ENCODE measurements at regions not wholly inside any gene's neighbourhood (a gene's known extent, or its start where the extent isn't known, plus 50 kb on each side); places are given as distances from the start of the nearest gene placed in this dataset.
"Not testable (repeated sequence)": the region's sequence is repeated elsewhere in the genome, so short reads cannot be mapped to it uniquely, and the experiment has no call there.

DNA sequence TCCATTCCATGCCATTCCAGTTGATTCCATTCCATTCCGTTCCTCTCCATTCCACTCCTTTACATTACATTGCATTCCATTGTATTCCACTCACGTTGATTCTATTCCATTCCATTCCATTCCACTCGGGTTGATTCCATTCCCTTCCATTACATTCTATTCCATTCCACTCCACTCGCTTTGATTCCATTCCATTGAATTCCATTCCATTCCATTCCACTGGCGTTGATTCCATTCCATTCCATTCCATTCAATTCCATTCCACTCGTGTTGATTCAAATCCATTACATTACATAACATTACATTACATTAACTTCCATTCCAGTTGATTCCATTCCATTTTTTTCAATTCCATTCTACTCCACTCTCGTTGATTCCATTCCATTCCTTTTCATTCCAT is 1142.8 kb downstream of the RPIA start:
- Histone ChIP-seq H3K27ac (ENCODE audit: low read length) (no peak overlapping the region), H2AFZ (ENCODE audit: low read depth, low read length) (no peak overlapping the region), H3K9me3 (ENCODE audit: low read length) (peaks cover 48% of the 10 kb centered on the region), H3K36me3 (ENCODE audit: insufficient read depth, low read length) (no peaks in the 10 kb centered on the region), H3K9me2 (ENCODE audit: insufficient read depth, low read length) (no peaks in the 10 kb centered on the region), H3K79me2 (replicated peaks; ENCODE audit: insufficient read depth, low read length) (no peaks in the 10 kb centered on the region), H3K9ac (ENCODE audit: low read length) (no peak overlapping the region), H4K20me1 (ENCODE audit: insufficient read depth) (no peaks in the 10 kb centered on the region), H3F3A (ENCODE audit: insufficient read depth, low read length, poor library complexity, severe bottlenecking) (no peaks in the 10 kb centered on the region), H3K27me3 (ENCODE audit: insufficient read depth, low read depth, low read length) (no peaks in the 10 kb centered on the region), H3K4me2 (ENCODE audit: low read length) (no peak overlapping the region), H3K4me3 (ENCODE audit: low read length) (no peak overlapping the region)
- TF ChIP-seq RAD21 (conservative IDR thresholded peaks at IDR 0.05), result no peak
- TF ChIP-seq, protein P1, sequence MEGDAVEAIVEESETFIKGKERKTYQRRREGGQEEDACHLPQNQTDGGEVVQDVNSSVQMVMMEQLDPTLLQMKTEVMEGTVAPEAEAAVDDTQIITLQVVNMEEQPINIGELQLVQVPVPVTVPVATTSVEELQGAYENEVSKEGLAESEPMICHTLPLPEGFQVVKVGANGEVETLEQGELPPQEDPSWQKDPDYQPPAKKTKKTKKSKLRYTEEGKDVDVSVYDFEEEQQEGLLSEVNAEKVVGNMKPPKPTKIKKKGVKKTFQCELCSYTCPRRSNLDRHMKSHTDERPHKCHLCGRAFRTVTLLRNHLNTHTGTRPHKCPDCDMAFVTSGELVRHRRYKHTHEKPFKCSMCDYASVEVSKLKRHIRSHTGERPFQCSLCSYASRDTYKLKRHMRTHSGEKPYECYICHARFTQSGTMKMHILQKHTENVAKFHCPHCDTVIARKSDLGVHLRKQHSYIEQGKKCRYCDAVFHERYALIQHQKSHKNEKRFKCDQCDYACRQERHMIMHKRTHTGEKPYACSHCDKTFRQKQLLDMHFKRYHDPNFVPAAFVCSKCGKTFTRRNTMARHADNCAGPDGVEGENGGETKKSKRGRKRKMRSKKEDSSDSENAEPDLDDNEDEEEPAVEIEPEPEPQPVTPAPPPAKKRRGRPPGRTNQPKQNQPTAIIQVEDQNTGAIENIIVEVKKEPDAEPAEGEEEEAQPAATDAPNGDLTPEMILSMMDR (IDR thresholded peaks at IDR 0.05; ENCODE audit: poor library complexity, severe bottlenecking), result no peak

DNA sequence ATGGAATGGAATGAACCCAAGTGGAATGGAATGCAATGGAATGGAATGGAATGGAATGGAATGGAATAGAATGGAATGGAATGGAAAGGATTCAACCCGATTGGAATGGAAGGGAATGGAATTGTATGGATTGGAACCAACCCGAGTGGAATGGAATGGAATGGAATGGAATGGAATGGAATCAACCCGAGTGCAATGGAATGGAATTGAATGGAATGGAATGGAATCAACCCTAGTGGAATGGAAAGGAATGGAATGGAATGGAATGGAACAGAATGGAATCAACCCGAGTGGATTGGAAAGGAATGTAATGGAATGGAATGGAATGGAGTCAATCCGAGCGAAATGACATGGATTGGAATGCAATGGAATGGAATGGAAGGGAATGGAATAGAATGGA is 1144.9 kb downstream of the RPIA start:
- not testable (repeated sequence) for H3F3A ChIP-seq (ENCODE audit: insufficient read depth, low read length, poor library complexity, severe bottlenecking); H3K79me2 ChIP-seq (replicated peaks; ENCODE audit: insufficient read depth, low read length); H3K9me2 ChIP-seq (ENCODE audit: insufficient read depth, low read length); H3K27me3 ChIP-seq (ENCODE audit: insufficient read depth, low read depth, low read length); H3K27ac ChIP-seq (ENCODE audit: low read length); H2AFZ ChIP-seq (ENCODE audit: low read depth, low read length); H3K4me2 ChIP-seq (ENCODE audit: low read length); H3K4me3 ChIP-seq (ENCODE audit: low read length); H3K36me3 ChIP-seq (ENCODE audit: insufficient read depth, low read length); H3K9ac ChIP-seq (ENCODE audit: low read length); H4K20me1 ChIP-seq (ENCODE audit: insufficient read depth)
- peaks cover 44% of the 10 kb centered on the region for H3K9me3 ChIP-seq (ENCODE audit: low read length)

DNA sequence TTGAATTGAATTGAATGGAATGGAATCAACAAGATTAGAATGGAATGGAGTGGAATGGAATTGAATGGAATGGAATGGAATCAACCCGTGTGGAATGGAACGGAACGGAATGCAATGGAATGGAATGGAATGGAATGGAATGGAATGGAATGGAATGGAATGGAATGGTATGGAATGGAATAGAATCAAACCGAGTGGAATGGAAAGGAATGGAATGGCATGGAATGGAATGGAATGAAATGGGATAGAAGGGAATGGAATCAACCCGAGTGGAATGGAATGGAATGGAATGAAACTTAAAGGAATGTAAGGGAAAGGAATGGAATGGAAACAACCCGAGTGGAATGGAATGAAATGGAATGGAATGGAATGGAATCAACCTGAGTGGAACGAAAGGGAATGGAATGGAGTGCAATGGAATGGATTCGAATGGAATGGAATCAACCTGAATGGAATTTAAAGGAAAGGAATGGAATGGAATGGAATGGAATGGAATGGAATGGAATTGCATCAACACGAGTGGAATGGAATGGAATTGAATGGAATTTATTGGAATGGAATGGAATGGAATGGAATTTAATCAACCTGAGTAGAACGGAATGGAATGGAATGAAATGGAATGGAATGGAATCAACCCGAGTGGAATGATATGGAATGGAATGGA is 1146.6 kb downstream of the RPIA start:
- TF ChIP-seq EP300 (conservative IDR thresholded peaks at IDR 0.05; ENCODE audit: poor library complexity, severe bottlenecking), result no peak
- peak; percentile 48 for TF ChIP-seq EZH2 (IDR thresholded peaks at IDR 0.05; ENCODE audit: borderline replicate concordance, insufficient read depth, low read length, poor library complexity, severe bottlenecking)
- H3F3A ChIP-seq (ENCODE audit: insufficient read depth, low read length, poor library complexity, severe bottlenecking), result no peaks in the 10 kb centered on the region
- no peak overlapping the region for H3K4me2 ChIP-seq (ENCODE audit: low read length)
- H3K27me3 ChIP-seq (ENCODE audit: insufficient read depth, low read depth, low read length), result no peaks in the 10 kb centered on the region
- no peak overlapping the region for H2AFZ ChIP-seq (ENCODE audit: low read depth, low read length)
- no peak overlapping the region for H3K27ac ChIP-seq (ENCODE audit: low read length)
- H3K79me2 ChIP-seq (replicated peaks; ENCODE audit: insufficient read depth, low read length), result no peaks in the 10 kb centered on the region
- no peak overlapping the region for H3K4me3 ChIP-seq (ENCODE audit: low read length)
- peaks cover 32% of the 10 kb centered on the region for H3K9me3 ChIP-seq (ENCODE audit: low read length)
- H3K9me2 ChIP-seq (ENCODE audit: insufficient read depth, low read length), result no peaks in the 10 kb centered on the region
- no peaks in the 10 kb centered on the region for H3K36me3 ChIP-seq (ENCODE audit: insufficient read depth, low read length)
- no peak overlapping the region for H3K9ac ChIP-seq (ENCODE audit: low read length)
- no peaks in the 10 kb centered on the region for H4K20me1 ChIP-seq (ENCODE audit: insufficient read depth)

DNA sequence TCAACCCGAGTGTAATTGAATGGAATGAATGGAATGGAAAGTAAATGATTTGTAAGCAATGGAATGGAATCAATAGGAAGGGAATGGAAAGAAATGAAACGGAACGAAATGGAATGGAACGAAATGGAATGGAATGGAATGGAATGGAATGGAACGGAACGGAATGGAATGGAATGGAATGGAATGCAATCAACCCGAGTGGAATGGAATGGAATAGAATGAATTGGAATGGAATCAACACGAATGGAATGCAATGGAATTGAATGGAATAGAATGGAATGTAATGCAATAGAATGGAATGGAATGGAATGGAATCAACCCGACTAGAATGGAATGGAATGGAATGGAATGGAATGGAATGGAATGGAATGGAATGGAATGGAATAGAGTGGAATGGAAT is 1148.7 kb downstream of the RPIA start:
- H3K27me3 ChIP-seq (ENCODE audit: insufficient read depth, low read depth, low read length); H3F3A ChIP-seq (ENCODE audit: insufficient read depth, low read length, poor library complexity, severe bottlenecking): not testable (repeated sequence)

DNA sequence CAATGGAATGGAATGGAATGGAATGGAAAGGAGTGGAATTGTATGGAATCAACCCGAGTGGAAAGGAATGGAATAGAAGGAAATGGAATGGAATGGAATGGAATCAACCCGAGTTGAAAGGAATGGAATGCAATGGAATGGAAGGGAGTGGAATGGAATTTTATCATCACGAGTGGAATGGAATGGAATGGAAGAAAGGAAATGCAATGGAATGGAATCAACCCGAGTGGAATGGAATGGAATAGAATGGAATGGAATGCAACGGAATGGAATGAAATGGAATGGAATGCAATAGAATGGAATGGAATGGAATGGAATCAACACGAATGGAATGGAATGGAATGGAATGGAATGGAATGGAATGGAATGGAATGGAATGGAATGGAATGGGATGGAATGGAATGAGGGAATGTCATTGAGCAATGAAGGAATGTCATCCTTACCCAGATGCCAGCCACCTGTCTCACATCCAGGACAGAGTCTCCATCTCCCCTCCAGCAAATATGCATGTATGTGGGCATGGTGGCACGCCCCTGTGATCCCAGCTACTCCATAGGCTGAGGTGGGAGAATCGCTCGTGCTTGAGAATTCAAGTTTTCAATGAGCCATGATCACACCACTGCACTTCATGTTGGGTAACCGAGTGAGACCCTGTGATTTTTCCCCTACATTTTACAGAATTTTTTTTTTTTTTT is 1149.5 kb downstream of the RPIA start:
- H3K4me2 ChIP-seq (ENCODE audit: low read length); H3K9ac ChIP-seq (ENCODE audit: low read length); H3K9me2 ChIP-seq (ENCODE audit: insufficient read depth, low read length); H4K20me1 ChIP-seq (ENCODE audit: insufficient read depth); H3K36me3 ChIP-seq (ENCODE audit: insufficient read depth, low read length); H3K79me2 ChIP-seq (replicated peaks; ENCODE audit: insufficient read depth, low read length); H3F3A ChIP-seq (ENCODE audit: insufficient read depth, low read length, poor library complexity, severe bottlenecking); H3K27ac ChIP-seq (ENCODE audit: low read length); H3K4me3 ChIP-seq (ENCODE audit: low read length); H2AFZ ChIP-seq (ENCODE audit: low read depth, low read length); H3K27me3 ChIP-seq (ENCODE audit: insufficient read depth, low read depth, low read length): not testable (repeated sequence)
- H3K9me3 ChIP-seq (ENCODE audit: low read length), result peaks cover 31% of the 10 kb centered on the region

More for the DNA sequence above, 1148.7 kb downstream of the RPIA start:
- H3K9me2 ChIP-seq (ENCODE audit: insufficient read depth, low read length); H3K36me3 ChIP-seq (ENCODE audit: insufficient read depth, low read length); H4K20me1 ChIP-seq (ENCODE audit: insufficient read depth); H3K4me2 ChIP-seq (ENCODE audit: low read length); H3K9ac ChIP-seq (ENCODE audit: low read length); H2AFZ ChIP-seq (ENCODE audit: low read depth, low read length); H3K79me2 ChIP-seq (replicated peaks; ENCODE audit: insufficient read depth, low read length); H3K4me3 ChIP-seq (ENCODE audit: low read length); H3K27ac ChIP-seq (ENCODE audit: low read length): not testable (repeated sequence)
- H3K9me3 ChIP-seq (ENCODE audit: low read length), result peaks cover 31% of the 10 kb centered on the region
